ENCODE measurements at regions not wholly inside any gene's neighbourhood (a gene's known extent, or its start where the extent isn't known, plus 50 kb on each side); places are given as distances from the start of the nearest gene placed in this dataset.
"Not testable (repeated sequence)": the region's sequence is repeated elsewhere in the genome, so short reads cannot be mapped to it uniquely, and the experiment has no call there.

GRCh38 chr4:43564107-43564506 is 671.6 kb downstream of the GRXCR1 start:
- DNase-seq (ENCODE audit: low read depth, low spot score), result no peak
- H3K27ac ChIP-seq, result no peak overlapping the region

DNA sequence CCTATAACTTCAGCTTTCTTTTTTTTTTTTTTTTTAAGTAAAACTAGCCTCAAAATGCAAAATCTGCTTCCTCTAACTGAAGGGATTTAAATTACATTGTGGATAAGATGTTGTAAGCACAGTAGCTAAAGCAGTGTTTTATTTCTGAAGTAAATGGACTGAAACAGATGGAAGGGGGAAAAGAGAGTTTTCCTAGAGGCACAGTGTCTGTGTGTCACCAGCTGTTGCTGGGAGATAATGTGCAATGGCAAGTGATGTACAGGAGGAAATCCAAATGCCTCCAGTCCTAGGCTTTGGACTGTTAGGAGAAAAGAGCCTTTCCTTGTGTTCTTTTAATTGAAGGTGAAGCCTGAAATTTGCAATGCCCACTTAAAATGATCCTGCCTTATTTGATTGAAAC is 672.1 kb downstream of the GRXCR1 start:
- DNase-seq (ENCODE audit: low read depth, low spot score), result no peak
- H3K27ac ChIP-seq, result no peak overlapping the region

DNA sequence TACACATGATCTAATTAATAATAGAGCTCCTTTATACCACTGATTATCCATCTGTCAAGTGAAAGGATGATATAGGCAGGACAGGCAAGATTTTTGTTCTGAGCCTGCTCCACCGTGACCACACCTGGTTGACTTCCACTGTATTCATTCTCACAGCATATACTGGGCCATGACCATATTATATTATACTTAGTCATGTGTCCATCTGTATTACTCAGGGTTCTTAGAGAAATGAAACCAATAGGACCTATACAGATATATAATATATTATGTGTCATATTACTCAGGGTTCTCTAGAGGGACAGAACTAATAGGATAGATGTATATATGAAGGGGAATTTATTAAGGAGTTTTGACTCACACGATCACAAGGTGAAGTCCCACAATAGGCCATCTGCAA is 675.1 kb downstream of the GRXCR1 start:
- H3K27ac ChIP-seq, result no peak overlapping the region
- DNase-seq (ENCODE audit: low read depth, low spot score), result no peak

DNA sequence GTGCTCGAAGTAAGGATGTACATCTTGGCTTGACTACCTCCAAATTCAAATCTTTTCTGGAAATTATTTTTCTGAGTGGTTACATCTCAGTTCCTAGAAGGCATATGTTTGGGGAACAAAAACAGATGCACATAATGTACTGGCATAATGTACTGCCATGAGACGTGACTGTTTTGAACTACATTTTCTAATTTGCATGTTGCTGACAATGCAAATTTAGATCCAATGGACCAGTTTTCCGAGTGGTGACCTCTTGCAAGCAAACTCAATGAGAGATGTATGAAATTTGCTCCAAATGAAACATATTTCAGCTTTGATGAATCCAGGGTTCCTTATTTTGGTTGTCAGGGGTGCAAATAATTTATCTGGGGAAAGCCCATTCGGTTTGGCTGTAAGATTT is 694.3 kb downstream of the GRXCR1 start:
- DNase-seq (ENCODE audit: low read depth, low spot score), result no peak
- no peak overlapping the region for H3K27ac ChIP-seq

- DNase-seq (ENCODE audit: low read depth, low spot score), result no peak
- H3K27ac ChIP-seq, result no peak overlapping the region
Measured at GRCh38 chr4:43587758-43588157, 695.2 kb downstream of the GRXCR1 start.

GRCh38 chr4:43607400-43607799 is 714.9 kb downstream of the GRXCR1 start:
- DNase-seq (ENCODE audit: low read depth, low spot score), result no peak
- no peak overlapping the region for H3K27ac ChIP-seq

DNA sequence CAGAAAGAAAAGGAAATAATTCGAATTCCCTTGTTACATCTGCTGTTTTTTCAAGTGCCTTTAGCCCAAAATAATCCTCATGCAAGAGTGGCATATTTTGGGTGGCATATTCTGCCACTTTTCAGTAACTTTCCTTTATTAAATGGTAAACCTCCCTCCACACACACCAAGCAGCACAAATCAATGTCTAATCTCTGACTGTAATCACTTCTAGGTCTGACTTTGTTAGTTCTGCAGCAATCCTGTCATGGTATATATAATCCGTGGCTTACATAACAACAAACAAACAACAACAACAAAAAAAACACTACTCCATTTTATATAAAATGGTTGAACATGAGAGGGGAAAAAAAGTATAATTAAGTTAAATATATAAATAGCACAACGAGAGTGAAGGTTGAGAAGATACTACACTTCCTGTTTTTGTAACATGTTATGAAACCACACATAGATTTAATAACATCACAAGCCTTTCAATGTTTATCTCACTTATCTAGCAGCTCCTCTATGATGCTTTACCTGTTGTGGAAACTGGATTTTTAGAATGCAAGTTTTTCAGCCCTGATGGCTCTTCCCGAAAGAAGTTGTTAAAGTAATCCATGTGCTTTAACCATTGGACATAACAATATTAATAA is 715.4 kb downstream of the GRXCR1 start:
- H3K27ac ChIP-seq, result no peak overlapping the region
- no peak for DNase-seq (ENCODE audit: low read depth, low spot score)

DNA sequence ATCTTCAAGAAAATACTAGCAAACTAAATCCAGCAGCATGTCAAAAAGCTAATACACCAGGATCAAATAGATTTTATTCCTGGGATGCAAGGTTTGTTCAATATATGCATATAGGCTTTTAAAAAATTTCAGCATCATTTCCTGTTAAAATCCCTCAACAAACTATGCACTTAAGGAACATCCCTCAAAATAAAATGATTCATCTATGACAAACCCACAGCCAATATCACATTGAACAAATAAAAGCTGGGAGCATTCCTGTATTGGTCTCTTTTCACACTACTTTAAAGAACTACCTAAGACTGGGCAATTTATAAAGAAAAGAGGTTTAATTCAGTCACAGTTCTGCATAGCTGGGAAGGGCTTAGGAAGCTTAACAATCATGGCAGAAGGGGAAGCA is 726.7 kb downstream of the GRXCR1 start:
- DNase-seq (ENCODE audit: low read depth, low spot score), result no peak
- H3K27ac ChIP-seq, result no peak overlapping the region

DNA sequence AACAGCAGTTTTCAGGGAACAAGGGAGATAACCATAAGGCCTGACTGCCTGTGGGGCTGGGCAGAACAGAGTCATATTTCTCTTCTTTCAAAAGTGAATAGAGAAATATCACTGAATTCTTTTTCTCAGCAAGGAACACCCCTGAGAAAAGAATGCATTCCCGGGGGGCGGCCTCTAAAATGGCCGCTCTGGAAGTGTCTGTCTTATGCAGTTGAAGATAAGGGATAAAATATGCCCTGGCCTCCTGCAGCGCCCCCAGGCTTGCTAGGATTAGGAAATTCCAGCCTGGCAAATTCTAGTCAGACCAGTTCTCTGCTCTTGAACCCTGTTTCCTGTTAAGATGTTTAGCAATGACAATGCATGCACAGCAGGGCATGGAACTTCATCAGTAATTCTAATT is 745.4 kb downstream of the GRXCR1 start:
- H3K27ac ChIP-seq, result not testable (repeated sequence)

DNA sequence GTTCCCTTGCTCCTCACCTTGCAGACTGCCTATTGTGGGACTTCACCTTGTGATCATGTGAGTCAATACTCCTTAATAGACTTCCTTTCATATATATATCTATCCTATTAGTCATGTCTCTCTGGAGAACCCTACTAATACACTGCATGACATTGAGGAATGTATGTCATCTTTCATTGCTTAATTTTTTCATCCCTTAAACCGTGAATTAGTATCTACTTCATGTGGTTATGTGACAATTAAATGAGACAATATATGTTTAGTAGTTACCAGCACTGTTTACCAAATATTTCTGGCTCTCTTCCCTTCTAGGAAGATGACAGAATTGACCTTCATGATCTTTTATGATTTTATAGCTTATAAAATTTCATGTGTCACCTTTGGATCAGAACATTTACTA is 759.5 kb downstream of the GRXCR1 start:
- no peak for DNase-seq (ENCODE audit: low read depth, low spot score)
- no peak overlapping the region for H3K27ac ChIP-seq

More for the DNA sequence above, 745.4 kb downstream of the GRXCR1 start:
- not testable (repeated sequence) for DNase-seq (ENCODE audit: low read depth, low spot score)

- not testable (repeated sequence) for H3K27ac ChIP-seq; DNase-seq (ENCODE audit: low read depth, low spot score)
Measured at GRCh38 chr4:43659547-43659946, 767.0 kb downstream of the GRXCR1 start.

- DNase-seq (ENCODE audit: low read depth, low spot score); H3K27ac ChIP-seq: not testable (repeated sequence)
Measured at GRCh38 chr4:43672265-43672885, 776.2 kb downstream of the KCTD8 start.

DNA sequence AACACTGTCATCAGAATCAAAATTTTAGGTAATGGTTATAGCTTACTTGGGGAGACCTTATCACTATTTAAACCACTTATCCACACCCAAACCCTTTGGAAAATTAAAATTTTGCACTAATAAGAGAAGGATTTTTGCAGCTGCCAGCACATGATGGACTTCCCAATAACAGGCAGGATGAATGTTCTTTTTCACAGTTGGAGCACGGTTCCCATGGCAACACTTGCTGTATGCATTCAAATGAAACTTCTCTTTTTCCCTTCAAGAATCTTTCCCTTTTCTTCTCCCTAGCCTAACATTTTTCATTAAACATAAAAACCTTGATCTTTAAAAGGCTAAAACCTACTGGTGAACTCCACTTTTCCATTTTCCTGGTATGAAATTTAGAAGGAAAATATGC is 768.2 kb downstream of the KCTD8 start:
- no peak for DNase-seq (ENCODE audit: low read depth, low spot score)
- no peak overlapping the region for H3K27ac ChIP-seq

- no peak for DNase-seq (ENCODE audit: low read depth, low spot score)
- H3K27ac ChIP-seq, result no peak overlapping the region
Measured at GRCh38 chr4:43682551-43682950, 766.1 kb downstream of the KCTD8 start.

- DNase-seq (ENCODE audit: low read depth, low spot score), result no peak
- H3K27ac ChIP-seq, result no peak overlapping the region
Measured at GRCh38 chr4:43690116-43690515, 758.5 kb downstream of the KCTD8 start.

DNA sequence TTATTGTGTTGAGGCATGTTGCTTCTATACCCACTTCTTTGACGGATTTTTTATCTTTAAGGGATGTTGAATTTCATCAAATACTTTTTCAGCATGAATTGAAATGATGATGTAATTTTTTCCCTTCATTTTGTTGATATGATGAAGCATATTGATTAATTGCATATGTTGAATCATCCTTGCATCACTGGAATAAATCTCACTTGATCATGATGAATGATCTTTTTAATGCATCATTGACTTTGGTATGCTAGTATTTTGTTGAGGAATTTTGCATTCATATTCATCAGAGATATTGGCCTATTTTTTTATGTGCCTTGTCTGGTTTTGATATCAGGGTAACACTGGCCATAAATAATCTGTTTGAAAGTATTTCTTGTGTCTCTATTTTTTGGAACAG is 754.7 kb downstream of the KCTD8 start:
- no peak overlapping the region for H3K27ac ChIP-seq

GRCh38 chr4:43709443-43709842 is 739.2 kb downstream of the KCTD8 start:
- no peak for DNase-seq (ENCODE audit: low read depth, low spot score)
- H3K27ac ChIP-seq, result no peak overlapping the region

More for the DNA sequence above, 754.7 kb downstream of the KCTD8 start:
- no peak for DNase-seq (ENCODE audit: low read depth, low spot score)

- H3K27ac ChIP-seq, result no peak overlapping the region
- DNase-seq (ENCODE audit: low read depth, low spot score), result no peak
Measured at GRCh38 chr4:43716721-43717395, 731.8 kb downstream of the KCTD8 start.

GRCh38 chr4:43718369-43718768 is 730.2 kb downstream of the KCTD8 start:
- DNase-seq (ENCODE audit: low read depth, low spot score), result no peak
- no peak overlapping the region for H3K27ac ChIP-seq

DNA sequence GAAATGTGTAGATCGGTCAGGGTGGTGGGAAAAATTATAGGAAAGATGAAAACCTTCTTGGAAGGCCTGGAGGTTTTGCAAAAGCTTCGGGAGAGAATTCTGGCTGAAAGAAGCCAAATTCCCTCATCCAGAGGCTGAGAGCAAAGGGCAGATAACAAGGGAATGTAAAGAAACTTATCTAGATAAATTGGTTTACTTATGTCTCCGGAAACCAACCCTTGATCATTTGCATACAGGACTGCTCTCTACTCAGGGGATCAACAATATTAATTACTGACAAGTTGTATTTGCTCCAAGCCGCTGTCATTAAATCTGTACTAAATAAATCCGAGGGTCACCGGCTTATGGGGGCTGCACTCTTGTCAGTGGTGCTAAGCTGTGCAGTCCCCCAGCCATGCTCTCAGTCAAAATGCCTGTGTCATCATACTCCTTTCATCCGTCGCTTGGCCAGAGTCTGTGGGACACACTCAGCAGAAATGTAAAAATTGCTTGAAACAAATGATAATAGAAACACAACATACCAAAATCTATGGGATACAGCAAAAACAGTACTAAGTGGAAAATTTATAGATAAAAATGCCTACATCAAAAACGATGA is 715.7 kb downstream of the KCTD8 start:
- no peak for DNase-seq (ENCODE audit: low read depth, low spot score)
- no peak overlapping the region for H3K27ac ChIP-seq

DNA sequence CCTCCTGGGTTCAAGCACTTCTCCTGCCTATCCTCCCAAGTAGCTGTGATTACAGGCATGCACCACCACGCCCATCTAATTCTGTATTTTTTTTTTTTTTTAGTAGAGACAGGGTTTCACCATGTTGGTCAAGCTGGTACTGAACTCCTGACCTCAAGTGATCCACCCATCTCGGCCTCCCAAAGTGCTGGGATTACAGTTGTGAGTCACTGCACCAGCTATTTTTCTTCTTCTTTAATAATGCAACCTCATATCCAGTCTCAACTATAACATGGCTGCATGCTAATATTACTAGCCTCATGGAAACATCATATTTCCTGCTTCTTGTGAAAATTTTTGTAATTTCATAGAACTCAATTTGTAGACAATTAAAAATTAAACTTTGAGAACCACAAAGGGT is 706.5 kb downstream of the KCTD8 start:
- DNase-seq (ENCODE audit: low read depth, low spot score), result no peak
- no peak overlapping the region for H3K27ac ChIP-seq

Data from epithelial cell of prostate (primary cell).